ENCODE measurements at regions not wholly inside any gene's neighbourhood (a gene's known extent, or its start where the extent isn't known, plus 50 kb on each side); places are given as distances from the start of the nearest gene placed in this dataset.

GRCh38 chr11:128201801-128202200, 385.6 kb downstream of the ETS1 start:
- no peak for TF ChIP-seq TAF1 (IDR thresholded peaks at IDR 0.05; ENCODE audit: low read depth)
- TF ChIP-seq CTCF (IDR thresholded peaks at IDR 0.05; ENCODE audit: poor library complexity, severe bottlenecking): no peak
- no peak for TF ChIP-seq EP300 (conservative IDR thresholded peaks at IDR 0.05; ENCODE audit: poor library complexity, severe bottlenecking)
- no peak for TF ChIP-seq RAD21 (conservative IDR thresholded peaks at IDR 0.05)
- TF ChIP-seq EZH2 (IDR thresholded peaks at IDR 0.05; ENCODE audit: borderline replicate concordance, insufficient read depth, low read length, poor library complexity, severe bottlenecking): no peak
- TF ChIP-seq REST (IDR thresholded peaks at IDR 0.05; ENCODE audit: borderline replicate concordance): no peak
